CD4-positive, alpha-beta T cell treated with Interleukin-15 for 4 hours (primary cell): ENCODE measurements at regions not wholly inside any gene's neighbourhood (a gene's known extent, or its start where the extent isn't known, plus 50 kb on each side); places are given as distances from the start of the nearest gene placed in this dataset.

Source experiments
- DNase-seq: peaks from one replicate; pipeline ENCODE4 v3.0.0-alpha.2; 2020; ENCODE audit warnings: low spot score

- DNase-seq: no peak
These were observed 1691.5 kb downstream of the MAT2B start for GRCh38 chr5:165196961-165197360.

DNA sequence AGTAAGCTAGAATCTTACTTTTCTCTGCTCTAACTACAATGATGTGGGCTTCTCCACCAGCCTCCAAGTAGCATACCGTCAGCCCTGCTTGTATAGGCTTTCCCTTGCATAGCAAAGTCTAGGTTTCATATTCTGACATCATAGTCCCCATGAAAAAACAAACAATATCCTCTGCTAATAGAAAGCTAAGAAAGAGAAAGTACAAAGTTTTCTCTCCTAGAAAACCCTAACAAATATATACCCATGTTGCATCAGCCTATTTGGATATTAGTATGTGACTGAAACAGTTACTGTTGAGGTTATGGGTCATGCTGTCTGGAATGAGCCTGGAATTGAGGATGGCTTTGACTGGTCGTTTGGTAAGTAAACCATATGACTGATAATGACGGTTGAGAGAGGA lies 1696.0 kb downstream of the MAT2B start:
- no peak for DNase-seq

- DNase-seq: no peak
These were observed 1696.5 kb downstream of the MAT2B start for GRCh38 chr5:165201771-165202518.

DNA sequence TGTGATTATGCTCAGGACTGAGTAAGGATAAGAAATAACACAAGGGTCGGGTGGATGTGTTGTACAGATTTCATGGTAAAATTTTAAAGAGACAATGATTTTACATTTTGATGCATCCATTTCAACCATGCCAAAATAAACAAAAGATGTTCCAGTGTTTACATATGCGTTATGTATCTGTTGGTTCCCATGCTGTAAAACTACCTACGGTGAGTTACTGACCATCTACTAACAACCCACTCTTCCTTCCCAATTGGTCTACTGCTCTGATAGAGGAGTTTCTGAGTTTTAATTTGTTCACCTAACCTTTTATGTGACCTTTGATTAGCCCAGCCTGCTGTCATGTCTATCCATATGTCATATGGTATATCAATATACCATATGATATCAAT lies 1697.1 kb downstream of the MAT2B start:
- DNase-seq: no peak

- no peak for DNase-seq
These were observed 1703.8 kb downstream of the MAT2B start for GRCh38 chr5:165209101-165209727.

DNA sequence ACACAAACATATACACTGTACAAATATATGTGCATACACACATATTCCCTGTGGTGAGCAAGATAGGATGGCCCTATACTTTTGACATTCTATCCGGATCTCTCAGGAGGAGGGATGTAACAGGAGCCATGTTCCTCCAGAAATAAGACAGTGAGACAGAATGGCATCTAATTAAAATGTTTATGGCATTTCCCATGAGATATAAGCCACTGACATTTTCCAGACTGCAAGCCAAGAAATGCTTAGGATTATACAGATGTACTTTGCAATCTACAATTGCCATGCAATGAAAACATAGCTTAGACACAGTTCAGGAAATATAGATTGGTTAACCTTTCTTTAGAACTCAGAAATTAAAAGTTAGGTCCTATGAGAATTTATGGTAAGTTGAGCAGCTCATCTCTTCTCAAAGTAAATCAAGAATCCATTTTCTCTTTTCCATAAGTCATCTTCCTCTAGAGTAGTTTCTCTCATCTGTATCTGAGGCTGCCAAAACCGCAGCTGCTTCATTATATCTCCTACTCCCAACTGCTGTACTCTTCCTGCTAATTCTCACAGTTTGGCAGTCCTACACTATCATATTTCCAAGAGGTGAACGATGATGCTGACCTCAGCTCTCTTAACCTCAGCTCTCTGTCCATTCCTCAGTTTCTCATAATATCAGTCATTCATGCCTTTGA lies 1719.1 kb downstream of the MAT2B start:
- no peak for DNase-seq

DNA sequence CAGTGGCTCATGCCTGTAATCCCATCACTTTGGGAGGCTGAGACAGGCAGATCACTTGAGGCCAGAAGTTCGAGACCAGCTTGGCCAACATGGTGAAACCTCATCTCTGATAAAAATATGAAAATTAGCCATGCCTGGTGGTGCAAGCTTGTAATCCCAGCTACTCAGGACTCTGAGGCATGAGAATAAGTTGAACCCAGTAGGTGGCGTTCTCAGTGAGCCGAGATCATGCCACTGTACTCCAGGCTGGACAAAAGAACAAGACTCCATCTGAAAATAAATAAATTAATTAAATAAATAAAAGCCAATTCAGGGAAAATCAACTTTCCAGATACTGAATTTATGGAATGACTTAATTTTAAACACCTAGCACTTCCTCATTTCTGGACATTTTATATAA lies 1722.1 kb downstream of the MAT2B start:
- no peak for DNase-seq

- no peak for DNase-seq
These were observed 1722.8 kb downstream of the MAT2B start for GRCh38 chr5:165228184-165228583.

- DNase-seq: no peak
These were observed 1726.5 kb downstream of the MAT2B start for GRCh38 chr5:165231821-165232508.

- no peak for DNase-seq
These were observed 1727.2 kb downstream of the MAT2B start for GRCh38 chr5:165232509-165233028.

DNA sequence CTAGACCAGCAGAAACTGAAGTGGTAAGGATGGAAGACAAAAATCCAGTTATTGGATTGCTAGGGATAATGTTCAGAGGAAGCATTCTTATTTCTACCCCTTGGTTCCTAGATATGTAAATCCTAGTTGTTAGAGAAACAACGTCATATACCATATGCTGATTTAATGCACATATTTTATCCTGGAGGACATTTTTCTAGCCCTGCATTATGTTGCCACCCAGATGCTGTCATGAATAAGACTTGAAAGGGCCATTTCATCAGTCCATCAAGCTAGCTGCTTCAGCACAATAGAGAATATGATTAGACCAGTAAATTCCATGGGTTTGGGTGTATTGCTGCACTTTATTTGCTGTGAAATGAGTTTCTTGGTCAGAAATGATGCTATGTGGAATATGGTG lies 1736.4 kb downstream of the MAT2B start:
- DNase-seq: no peak

GRCh38 chr5:165242646-165243045 lies 1737.2 kb downstream of the MAT2B start:
- DNase-seq: no peak

GRCh38 chr5:165244407-165244806 lies 1739.0 kb downstream of the MAT2B start:
- no peak for DNase-seq

DNA sequence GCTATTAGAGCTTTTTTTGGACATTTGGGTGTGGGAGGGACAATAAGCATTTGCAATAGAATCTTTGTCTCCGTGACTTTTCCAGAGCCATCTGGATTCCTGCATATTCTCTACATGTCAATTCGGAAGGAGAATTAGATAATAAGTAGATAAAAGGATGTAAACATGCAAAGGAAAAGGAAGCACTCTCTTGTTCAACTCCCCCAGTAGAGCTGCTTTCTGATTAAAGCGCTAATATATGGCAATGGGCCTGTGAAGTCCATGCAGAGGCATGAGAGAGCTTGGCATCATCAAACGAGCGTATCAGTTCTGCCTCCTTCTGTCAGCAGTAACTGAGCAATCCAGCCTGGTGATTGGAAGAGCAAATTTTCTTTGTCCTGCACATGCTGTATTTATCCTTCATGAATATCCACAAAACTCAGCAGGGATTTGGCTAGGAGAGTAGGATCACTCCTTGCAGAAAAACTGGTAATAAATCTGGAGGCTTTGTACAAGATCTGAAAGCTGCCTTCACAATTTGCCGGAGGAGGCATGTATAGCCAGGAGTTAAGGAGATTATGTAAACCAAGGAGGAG lies 1752.9 kb downstream of the MAT2B start:
- DNase-seq: no peak

DNA sequence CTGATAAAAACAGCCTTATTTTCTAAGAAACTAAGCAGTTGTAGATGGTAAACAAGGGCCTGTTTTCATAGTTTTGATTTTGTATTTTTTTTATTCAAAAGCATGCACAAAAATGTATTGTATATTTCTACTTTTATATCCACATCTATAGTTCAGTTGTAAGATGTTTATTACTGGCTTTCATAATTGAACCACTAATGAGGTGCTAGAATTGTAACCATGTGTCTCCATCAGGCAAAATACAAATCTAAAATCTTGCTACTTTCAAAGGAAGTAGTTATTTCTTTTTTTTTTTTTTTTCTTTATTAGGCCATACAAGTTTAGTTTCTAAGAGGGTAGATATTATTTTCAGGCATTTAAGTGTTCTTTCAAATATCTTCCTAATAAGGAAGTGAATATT lies 1755.0 kb downstream of the MAT2B start:
- no peak for DNase-seq

DNA sequence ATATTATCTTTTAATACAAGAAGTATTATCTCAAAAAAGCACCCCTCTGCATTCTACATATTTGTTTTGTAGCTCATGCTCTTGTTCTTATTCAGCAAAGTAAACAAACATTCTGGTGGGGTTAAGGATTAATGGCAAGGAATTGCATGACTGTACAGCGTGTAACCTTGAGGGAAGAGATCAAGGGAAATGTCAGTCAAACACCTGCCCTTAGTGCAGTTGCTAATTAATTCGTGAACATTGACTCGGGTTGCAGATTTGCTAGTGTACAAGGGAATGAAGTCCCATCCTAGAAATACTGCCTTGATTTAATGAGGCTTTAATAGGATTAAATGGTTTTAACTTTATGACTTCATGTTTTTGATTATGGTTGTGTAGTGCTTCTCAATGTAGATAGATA lies 1758.1 kb downstream of the MAT2B start:
- DNase-seq: no peak

DNA sequence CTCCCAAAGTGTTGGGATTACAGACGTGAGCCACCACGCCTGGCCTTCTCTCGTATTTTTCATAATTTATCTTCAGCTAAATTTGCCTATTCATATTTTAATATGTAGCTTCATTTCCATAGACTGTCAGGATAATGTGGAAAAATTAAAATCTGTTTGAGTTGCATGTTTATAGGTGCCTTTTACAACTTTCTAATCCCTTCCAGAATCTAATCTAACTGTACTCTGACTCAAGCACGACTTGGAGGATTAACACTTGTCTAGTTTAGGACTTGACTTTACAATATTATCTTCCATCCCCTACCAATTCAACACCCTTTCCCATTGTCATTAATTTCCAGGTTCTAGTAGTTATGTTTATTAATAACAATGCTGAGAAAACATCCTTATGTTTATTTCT lies 1761.5 kb downstream of the MAT2B start:
- DNase-seq: no peak

DNA sequence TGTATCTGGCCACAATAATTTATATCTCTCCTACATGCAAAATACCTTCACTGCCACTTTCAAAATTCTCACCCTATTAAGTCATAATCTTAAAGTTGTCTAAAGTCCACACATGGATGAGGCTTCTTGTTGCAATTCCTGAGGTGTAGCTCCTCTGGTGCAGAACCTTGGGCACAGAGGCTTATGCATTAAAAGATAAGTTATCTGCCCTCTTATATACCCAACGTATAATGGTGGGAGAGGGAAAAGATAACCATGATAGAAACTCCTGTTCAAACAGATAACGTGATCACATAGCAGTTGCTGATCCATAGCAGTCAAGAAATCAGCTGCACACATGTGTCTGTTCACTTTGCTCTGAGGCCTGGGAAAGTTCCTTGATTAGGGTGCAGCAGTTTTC lies 1767.0 kb downstream of the MAT2B start:
- DNase-seq: no peak

GRCh38 chr5:165277661-165278060 lies 1772.2 kb downstream of the MAT2B start:
- DNase-seq: no peak

- DNase-seq: no peak
These were observed 1777.1 kb downstream of the MAT2B start for GRCh38 chr5:165282491-165282890.

DNA sequence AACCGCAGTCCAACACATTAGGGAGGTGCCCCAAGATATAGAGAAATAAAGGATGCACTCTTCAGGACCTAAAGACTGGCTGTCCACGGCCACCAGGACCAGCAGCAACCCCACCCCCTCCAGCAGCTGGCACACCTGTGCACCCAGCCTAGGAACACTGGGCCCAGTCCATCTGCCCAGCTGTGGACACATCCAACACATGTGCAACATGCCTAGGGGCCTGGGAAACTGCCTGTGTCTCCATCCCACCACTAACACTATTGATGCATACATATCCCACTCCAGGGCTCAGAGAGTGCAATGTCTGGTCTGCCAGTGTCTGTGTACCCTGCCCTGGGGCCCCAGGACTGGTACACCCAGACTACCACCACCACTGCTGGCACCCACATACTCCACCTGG lies 1781.3 kb downstream of the MAT2B start:
- DNase-seq: no peak

DNA sequence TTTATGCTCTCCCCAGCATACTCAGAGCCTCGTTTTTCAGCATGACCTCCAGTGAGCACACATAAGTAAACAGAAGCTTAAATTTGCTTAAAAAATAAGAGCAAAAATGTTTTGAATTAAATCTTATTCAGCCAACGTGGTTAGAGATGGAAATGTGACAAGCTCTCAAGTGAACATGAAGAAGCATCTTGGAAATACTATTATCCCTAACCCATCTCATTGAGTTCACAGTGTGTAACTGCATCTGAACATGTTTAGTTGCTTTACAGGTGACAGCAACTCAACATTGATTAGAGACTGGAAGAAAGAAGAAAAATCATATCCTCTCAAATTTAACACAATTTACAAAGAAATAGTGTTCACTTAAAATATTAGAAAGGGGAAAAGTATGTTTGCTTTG lies 1785.1 kb downstream of the MAT2B start:
- no peak for DNase-seq
